HCT116 (cell line): ENCODE measurements at regions not wholly inside any gene's neighbourhood (a gene's known extent, or its start where the extent isn't known, plus 50 kb on each side); places are given as distances from the start of the nearest gene placed in this dataset.

Experiments
- ATAC-seq: fragments of 200-7000 bp; cut with Tn5 transposase; 2 replicates; pipeline ENCODE4 v1.9.1; 2020; ENCODE audit warnings: mild to moderate bottlenecking, moderate library complexity
- BruUV-seq: library from RNA; stranded (reverse); fragments of 400-500 nt; replicated peaks from 2 replicates; lab custom pipeline; 2021; lab: Mats Ljungman, UMichigan
- CTCF ChIA-PET: fragments of 300-600 bp; sonication (Branson Sonifier 250); formaldehyde crosslinking; loops from one replicate; lab custom pipeline; 2021; ENCODE audit warnings: antibody characterized with exemption; lab: Charles Lee
- POLR2A ChIA-PET: fragments of 300-600, 350-600 bp; sonication (Branson Sonifier 250); formaldehyde crosslinking; loops from one replicate; lab custom pipeline; 2021; ENCODE audit warnings: antibody characterized with exemption; lab: Charles Lee
- RAD21 ChIA-PET, 2 experiments: fragments of 300-600 bp; sonication (Branson Sonifier 250); formaldehyde crosslinking; loops; one replicate each; lab custom pipeline; 2023; ENCODE audit warnings: low total read pairs in 2 of 2; ENCODE audit not compliant: uncharacterized antibody in 2 of 2, unreplicated experiment in 2 of 2, low non-redundant PET in 1 of 2; lab: Charles Lee
- DNase-seq: peaks from one replicate; pipeline ENCODE4 v3.0.0-alpha.2; 2010; ENCODE audit warnings: low read depth, low spot score
- H2AFZ ChIP-seq: fragments of 200-600 bp; shearing (Covaris generic), sonication (generic); 2 replicates; pipeline ENCODE4 v1.6.1; 2017; ENCODE audit warnings: low read depth, mixed run types, mixed read lengths, antibody characterized with exemption, low read length; ENCODE audit not compliant: poor library complexity, severe bottlenecking
- H3K27ac ChIP-seq: 2 replicates; pipeline ENCODE4 v1.5.1; 2012; ENCODE audit warnings: low read depth, low read length
- H3K27me3 ChIP-seq: fragments of 200-600 bp; sonication (generic); 2 replicates; pipeline ENCODE4 v1.6.1; 2016; ENCODE audit warnings: mixed run types, low read length, mixed read lengths; ENCODE audit not compliant: insufficient read depth
- H3K36me3 ChIP-seq, 2 experiments: fragments of 200-500 bp in 1 of 2; fragments of 200-600 bp in 1 of 2; sonication (Bioruptor generic) in 1 of 2; sonication (generic) in 1 of 2; 2 replicates each; pipeline versions ENCODE4 v1.5.1 to v1.6.1; 2014 to 2016; ENCODE audit warnings: low read length in 2 of 2, inconsistent platforms in 1 of 2, mixed read lengths in 1 of 2, mixed run types in 1 of 2; ENCODE audit not compliant: insufficient read depth in 2 of 2, control insufficient read depth in 1 of 2
- H3K4me1 ChIP-seq, 2 experiments: fragments of 200-600 bp in 1 of 2; sonication (generic) in 1 of 2; 2 replicates each; pipeline versions ENCODE4 v1.5.1 to v1.6.1; 2012 to 2017; ENCODE audit warnings: low read length in 2 of 2, inconsistent platforms in 1 of 2, mild to moderate bottlenecking in 1 of 2, mixed read lengths in 1 of 2, mixed run types in 1 of 2, moderate library complexity in 1 of 2; ENCODE audit not compliant: insufficient read depth in 2 of 2, control insufficient read depth in 1 of 2
- H3K4me2 ChIP-seq: fragments of 200-600 bp; sonication (generic); 2 replicates; pipeline ENCODE4 v1.6.1; 2017; ENCODE audit warnings: mixed run types, low read length, mixed read lengths
- H3K4me3 ChIP-seq, 2 experiments: fragments of 200-600 bp in 1 of 2; sonication (generic) in 1 of 2; replicated peaks in 1 of 2; 2 replicates each; pipeline ENCODE4 v1.5.1; 2011 to 2016; ENCODE audit warnings: low read length in 2 of 2, control low read depth in 1 of 2, low read depth in 1 of 2, mild to moderate bottlenecking in 1 of 2, mixed read lengths in 1 of 2, mixed run types in 1 of 2
- H3K79me2 ChIP-seq: fragments of 200-600 bp; sonication (generic); 2 replicates; pipeline ENCODE4 v1.6.1; 2017; ENCODE audit warnings: mild to moderate bottlenecking, mixed run types, low read length, moderate library complexity, mixed read lengths; ENCODE audit not compliant: insufficient read depth
- H3K9ac ChIP-seq: fragments of 200-600 bp; sonication (generic); 2 replicates; pipeline ENCODE4 v1.6.1; 2016; ENCODE audit warnings: low read length, mixed read lengths
- H3K9me2 ChIP-seq: fragments of 200-600 bp; sonication (generic), shearing (Covaris generic); 2 replicates; pipeline ENCODE4 v1.6.1; 2017; ENCODE audit warnings: mixed run types, mild to moderate bottlenecking, moderate library complexity; ENCODE audit not compliant: insufficient read depth
- H3K9me3 ChIP-seq, 2 experiments: fragments of 200-500 bp in 1 of 2; fragments of 200-600 bp in 1 of 2; sonication (Bioruptor generic) in 1 of 2; sonication (generic) in 1 of 2; 2 replicates each; pipeline ENCODE4 v1.6.1; 2014 to 2017; ENCODE audit warnings: low read length in 2 of 2, mixed read lengths in 2 of 2, inconsistent platforms in 1 of 2, low read depth in 1 of 2, mild to moderate bottlenecking in 1 of 2, mixed run types in 1 of 2, moderate library complexity in 1 of 2; ENCODE audit not compliant: control insufficient read depth in 1 of 2, insufficient read depth in 1 of 2
- H4K20me1 ChIP-seq: fragments of 200-600 bp; sonication (generic), shearing (Covaris generic); 2 replicates; pipeline ENCODE4 v1.6.1; 2017; ENCODE audit warnings: mixed run types, mild to moderate bottlenecking, moderate library complexity; ENCODE audit not compliant: insufficient read depth
- CBX3 ChIP-seq: IDR thresholded peaks from 2 replicates; pipeline ENCODE4 v1.6.1; 2012; ENCODE audit warnings: low read depth
- ELF1 ChIP-seq: IDR thresholded peaks from 2 replicates; pipeline ENCODE4 v1.6.1; 2012; ENCODE audit warnings: low read depth, borderline replicate concordance
- JUND ChIP-seq: IDR thresholded peaks from 2 replicates; pipeline ENCODE4 v1.6.1; 2012
- RAD21 ChIP-seq: IDR thresholded peaks from 2 replicates; pipeline ENCODE4 v1.6.1; 2012; ENCODE audit warnings: low read depth, mild to moderate bottlenecking
- REST ChIP-seq: IDR thresholded peaks from 2 replicates; pipeline ENCODE4 v1.6.1; 2012; ENCODE audit warnings: low read depth
- SRF ChIP-seq: IDR thresholded peaks from 2 replicates; pipeline ENCODE4 v1.6.1; 2012; ENCODE audit warnings: low read depth
- ZFX ChIP-seq: fragments of 450-650 bp; IDR thresholded peaks from 2 replicates; pipeline ENCODE4 v1.6.1; 2017
- ZNF274 ChIP-seq: fragments of 200-500 bp; sonication (Bioruptor generic); IDR thresholded peaks from 2 replicates; pipeline ENCODE4 v1.6.1; 2014; ENCODE audit warnings: mild to moderate bottlenecking, low read depth, low read length, inconsistent platforms
- intact Hi-C: fragments of 100-400 bp; cut with micrococcal nuclease; formaldehyde crosslinking; loops from 2 replicates; pipeline ENCODE4 v1.10.0; 2022

GRCh38 chr13:43992211-43992610 is 112.5 kb downstream of the LACC1 start (continued):
- TF ChIP-seq REST (no peak), SRF (no peak), ELF1 (no peak), JUND (no peak)

DNA sequence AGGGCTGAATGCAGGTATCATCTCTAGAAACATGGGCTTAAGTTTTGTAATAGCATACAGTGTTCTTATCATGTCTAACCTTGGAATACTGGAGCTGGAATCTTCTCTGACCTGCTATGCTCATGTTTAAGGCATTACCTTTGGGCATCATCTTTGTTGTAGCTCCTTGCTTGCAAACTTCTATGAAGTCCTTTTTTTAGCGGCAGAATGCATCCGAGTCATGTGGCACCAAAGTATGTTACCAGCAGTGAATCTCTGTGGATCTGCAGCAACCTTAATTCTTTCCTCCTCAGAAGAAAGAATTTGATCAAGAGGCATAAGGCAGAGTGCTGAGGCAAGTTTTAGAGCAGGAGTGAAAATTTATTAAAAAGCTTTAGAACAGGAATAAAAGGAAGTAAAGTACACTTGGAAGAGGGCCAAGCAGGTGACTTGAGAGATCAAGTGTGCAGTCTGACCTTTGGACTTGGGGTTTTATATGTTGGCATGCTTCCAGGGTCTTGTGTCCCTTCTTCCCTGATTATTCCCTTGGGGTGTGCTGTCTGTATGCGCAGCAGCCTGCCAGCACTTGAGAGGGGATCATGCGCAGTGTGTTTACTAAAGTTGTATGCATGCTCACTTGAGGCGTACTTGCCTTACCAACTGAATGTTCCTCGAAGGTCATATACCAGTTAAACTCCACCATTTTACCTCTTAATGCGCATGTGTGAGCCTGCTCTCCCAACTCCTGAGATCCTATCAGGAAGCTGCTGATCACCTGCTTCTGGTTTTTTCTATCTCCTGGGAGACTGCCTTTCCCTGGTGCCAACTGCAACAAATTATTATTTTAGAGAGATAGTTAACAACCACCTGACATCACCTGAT is 115.5 kb downstream of the LACC1 start:
- Histone ChIP-seq H3K9me3 (peaks cover 6 to 13% of the 10 kb centered on the region in 2 experiments; a peak in 1 of 4 replicates), H3K9ac (no peak overlapping the region), H2AFZ (no peak overlapping the region), H4K20me1 (no peaks in the 10 kb centered on the region), H3K4me2 (no peak overlapping the region), H3K9me2 (no peaks in the 10 kb centered on the region), H3K79me2 (no peaks in the 10 kb centered on the region), H3K36me3 (no peaks in the 10 kb centered on the region), H3K4me1 (no peaks in the 10 kb centered on the region)
- RAD21 ChIA-PET = no interaction called here
- no peak for ATAC-seq
- intact Hi-C loops = no loop called here
- TF ChIP-seq ZFX = no peak
- 0 out of 2 replicates have a peak, but pooled peaks have one; percentile 25 for TF ChIP-seq CBX3
- no peak for TF ChIP-seq SRF
- no peak for TF ChIP-seq RAD21
- TF ChIP-seq ZNF274 = no peak
- TF ChIP-seq, all 23 proteins: peak for 1
- Histone ChIP-seq H3K27ac (no peak overlapping the region), H3K27me3 (no peaks in the 10 kb centered on the region), H3K4me3 (no peak overlapping the region)
- no TSS peak for BruUV-seq
- DNase-seq = no peak
- ChIA-PET CTCF (no interaction called here), POLR2A (no interaction called here)
